ENCODE measurements at regions not wholly inside any gene's neighbourhood (a gene's known extent, or its start where the extent isn't known, plus 50 kb on each side); places are given as distances from the start of the nearest gene placed in this dataset.
"Not testable (repeated sequence)": the region's sequence is repeated elsewhere in the genome, so short reads cannot be mapped to it uniquely, and the experiment has no call there.

DNA sequence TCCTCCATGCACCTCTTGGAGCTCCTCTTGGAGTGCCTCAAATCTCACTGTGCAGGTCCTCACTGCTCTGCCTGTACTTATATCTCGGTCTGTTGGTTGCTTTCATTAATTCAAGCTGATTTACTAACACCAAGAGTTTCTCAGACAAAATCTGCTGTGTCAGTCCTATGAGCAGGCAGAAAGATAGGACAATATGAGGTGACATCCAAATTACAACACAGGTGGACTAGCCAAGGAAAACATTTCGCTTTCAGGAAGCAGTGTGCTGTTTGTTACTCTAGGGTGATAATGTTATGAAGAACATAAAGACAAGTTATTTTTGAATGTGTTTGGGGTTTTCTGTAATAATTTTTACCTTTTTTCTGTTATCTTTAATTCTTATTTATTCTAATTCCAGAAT, 264.1 kb upstream of the ANKH start:
- DNase-seq (ENCODE audit: extremely low read depth in 1 of 11, low read depth in 9 of 11, low spot score in 4 of 11) = no peak

DNA sequence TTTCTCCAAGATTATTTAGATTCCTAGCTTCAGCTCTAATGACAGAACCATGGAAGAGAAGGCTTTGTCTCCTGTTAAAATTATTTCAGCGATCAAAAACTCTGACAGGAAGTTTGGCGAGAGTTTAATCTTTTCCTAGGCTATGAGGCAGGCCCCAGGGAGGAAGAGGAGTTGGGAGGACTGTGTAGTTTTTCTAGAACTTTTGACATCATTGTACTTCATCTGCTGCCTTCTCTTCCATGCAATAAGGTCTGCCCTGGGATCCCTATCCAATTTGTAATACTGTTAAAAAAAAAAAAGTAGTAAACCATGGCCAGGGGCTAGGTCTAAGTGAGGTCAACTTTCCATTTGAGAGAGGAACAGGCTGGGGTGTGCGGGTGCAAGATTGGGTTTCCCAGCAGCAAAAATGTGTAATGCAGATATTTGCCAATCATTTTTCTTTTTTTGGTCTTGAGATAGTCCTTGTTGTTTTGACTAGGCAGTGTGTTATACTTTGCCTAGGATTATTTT, 261.9 kb upstream of the ANKH start:
- no peak for DNase-seq (ENCODE audit: extremely low read depth in 1 of 11, low read depth in 9 of 11, low spot score in 4 of 11)

DNA sequence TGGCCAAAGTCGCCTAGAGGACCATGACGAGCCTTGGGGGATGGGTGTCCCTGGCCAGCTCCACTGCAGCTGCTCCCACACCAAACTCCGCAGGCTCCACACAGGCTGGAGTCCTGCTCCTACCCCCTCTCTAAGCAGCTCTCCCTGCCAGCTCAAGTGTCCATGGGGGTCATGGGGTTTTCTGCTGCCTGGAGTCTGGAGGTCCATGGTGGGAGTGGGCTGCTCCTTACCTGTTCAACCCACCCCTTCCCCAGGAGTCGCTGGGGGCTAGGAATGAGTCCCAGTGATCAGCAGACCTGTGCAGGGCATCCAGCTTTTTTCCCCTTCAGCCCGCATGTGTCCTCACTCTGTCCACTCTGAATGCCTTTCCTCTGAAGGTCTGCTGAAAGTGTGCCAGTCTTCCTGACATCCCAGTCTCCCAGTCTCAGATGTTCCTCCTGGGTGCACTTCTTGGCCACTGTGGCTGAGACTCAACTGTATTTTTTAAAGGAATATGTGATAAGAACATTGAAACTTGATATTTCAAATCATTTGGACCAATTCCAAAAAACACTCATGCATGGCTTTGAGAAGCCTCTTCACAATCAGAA, 261.3 kb upstream of the ANKH start:
- DNase-seq (ENCODE audit: extremely low read depth in 1 of 11, low read depth in 9 of 11, low spot score in 4 of 11) = no peak

DNA sequence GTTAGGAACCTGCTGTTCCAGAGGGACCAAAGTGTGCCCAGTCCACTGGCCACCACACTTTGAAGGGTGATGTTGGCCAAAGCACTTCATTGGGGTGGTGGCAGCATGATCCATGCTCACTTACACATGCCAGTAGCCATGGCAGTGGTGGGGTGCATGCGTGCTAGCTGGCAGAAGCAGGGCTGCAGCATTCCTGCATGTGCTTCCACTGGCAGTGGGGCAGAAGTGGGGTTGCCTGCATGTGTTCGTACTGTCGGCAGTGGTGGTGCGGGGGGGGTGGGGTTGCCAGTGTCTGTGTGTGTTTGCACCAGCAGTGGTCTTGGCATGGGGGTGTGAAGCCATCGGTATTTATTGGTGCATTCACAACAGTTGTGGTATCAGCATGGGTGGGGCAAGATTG, 260.3 kb upstream of the ANKH start:
- no peak for DNase-seq (ENCODE audit: extremely low read depth in 1 of 11, low read depth in 9 of 11, low spot score in 4 of 11)

DNA sequence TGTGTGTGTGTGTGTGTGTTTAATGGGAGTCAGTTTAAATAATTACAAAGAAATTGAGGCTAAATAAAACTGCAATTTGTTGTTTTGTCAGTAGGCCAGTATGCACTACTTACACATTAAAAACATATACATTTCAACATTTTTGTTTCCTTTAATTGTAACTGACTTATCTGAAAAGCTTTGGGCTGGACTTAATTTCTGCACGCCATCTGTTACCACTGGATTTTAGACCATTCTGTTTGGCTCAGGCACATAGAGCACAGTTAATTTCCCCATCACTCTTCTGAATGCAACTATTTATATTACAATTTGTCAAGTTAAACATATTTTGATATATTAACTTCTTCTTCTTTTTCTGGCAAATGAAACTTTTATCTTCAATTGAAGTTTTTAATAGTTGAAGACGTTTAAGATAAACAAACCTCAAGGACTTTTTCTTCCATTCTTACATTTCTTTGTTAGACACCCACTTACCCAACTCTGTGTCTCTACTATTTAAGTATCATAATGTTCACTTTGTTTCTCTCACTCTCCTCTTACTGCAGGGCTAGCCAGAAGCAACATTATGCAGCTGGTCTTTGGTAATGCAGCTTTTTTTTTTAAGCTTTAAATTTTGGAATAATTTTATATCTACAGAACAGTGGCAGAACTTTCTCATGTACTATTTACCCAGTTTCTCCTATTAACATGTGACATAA, 253.4 kb upstream of the ANKH start:
- no peak for DNase-seq (ENCODE audit: extremely low read depth in 1 of 11, low read depth in 9 of 11, low spot score in 4 of 11)

DNA sequence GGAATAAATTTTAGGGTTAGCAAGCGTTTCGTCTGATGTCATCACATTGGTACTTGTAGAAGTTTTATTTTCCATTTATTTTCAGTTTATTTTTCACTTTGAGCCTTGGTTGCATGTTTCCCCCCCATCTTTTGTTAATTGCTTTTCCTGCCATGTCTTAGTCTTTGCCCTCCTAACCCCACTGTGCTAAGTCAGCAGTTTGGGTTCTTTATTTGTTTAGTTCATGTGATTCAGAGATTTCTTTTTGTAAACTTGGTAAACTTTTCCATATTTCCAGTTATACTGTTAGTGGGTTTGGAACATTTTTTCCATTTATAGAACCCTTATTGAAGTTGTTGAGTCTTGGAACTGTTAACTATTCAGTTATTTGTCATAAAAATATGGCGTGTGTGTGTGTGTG, 252.9 kb upstream of the ANKH start:
- no peak for DNase-seq (ENCODE audit: extremely low read depth in 1 of 11, low read depth in 9 of 11, low spot score in 4 of 11)

DNA sequence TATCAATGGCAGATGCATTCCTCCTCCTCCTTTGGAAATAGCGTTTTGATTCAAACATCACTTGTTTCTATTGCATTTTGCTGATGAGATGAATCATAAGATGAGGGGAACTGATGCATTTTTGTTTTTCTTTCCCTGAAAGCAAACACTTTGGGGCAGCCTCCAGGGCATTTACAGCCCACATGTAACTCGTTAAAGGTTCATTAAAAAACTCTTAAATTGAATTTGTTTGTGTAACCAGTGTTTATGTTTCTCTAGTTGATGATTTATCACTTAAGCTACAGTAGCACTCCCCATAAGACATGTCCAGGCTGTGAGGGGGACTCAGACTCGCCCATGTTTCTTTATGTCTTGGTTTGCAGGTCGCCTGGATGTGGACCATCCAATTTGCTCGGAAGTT, 246.1 kb upstream of the ANKH start:
- peak in 2 of 11 donors; percentile 27 to 38 for DNase-seq (ENCODE audit: extremely low read depth in 1 of 11, low read depth in 9 of 11, low spot score in 4 of 11)

DNA sequence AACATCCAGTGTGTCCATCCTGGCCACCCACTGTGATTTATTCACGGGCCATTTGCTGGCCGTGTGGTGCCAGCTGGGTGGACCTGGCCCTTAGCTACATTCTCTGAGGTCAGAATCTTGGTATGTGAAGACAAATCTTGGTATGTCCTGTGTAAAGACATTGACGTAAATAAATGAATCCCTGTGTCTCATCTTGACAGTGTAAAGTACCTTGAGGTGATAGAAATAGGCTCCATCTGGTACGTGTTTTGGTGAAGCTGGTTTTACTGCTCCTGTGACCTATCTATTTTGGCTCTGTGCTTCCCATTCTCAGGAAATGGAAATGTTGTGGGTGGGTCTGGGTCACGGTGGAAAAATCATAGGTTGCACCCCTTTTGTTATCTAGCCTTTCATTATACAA, 245.4 kb upstream of the ANKH start:
- no peak for DNase-seq (ENCODE audit: extremely low read depth in 1 of 11, low read depth in 9 of 11, low spot score in 4 of 11)

DNA sequence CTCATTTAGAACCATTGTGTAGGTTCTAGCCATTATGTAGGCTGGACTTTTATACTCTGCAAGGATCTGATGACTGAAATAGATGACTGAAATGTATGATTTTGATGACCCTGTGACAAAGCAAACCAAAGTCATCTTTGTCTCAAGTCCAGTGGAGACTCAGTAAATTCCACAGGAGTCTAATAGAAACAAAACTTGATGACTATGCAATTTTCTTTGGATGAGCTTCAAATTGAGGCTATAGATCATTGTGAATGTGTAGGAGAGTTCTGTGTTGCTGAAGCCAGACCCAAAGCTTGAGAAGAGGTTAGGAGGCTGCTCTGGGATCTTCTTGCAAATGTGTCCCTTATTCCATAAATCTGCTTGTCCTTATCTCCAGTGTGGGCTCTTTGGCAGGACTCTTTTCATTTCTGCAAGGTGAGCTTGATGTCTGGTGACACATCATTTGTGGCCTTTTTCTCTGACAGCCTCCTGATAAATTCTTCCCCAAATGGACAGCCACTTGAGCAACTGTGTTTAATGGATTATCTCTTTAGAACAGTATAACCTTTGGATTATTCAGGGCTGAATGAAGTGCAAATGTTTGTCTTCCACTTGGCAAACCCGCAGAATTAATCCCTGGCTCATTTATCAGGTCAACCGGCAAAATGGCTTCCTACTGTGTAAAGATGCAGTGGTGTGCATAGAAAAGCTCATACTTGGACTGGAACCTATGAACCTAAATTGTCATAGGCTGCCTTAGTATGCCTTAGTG, 235.1 kb upstream of the ANKH start:
- no peak for DNase-seq (ENCODE audit: extremely low read depth in 1 of 11, low read depth in 9 of 11, low spot score in 4 of 11)

DNA sequence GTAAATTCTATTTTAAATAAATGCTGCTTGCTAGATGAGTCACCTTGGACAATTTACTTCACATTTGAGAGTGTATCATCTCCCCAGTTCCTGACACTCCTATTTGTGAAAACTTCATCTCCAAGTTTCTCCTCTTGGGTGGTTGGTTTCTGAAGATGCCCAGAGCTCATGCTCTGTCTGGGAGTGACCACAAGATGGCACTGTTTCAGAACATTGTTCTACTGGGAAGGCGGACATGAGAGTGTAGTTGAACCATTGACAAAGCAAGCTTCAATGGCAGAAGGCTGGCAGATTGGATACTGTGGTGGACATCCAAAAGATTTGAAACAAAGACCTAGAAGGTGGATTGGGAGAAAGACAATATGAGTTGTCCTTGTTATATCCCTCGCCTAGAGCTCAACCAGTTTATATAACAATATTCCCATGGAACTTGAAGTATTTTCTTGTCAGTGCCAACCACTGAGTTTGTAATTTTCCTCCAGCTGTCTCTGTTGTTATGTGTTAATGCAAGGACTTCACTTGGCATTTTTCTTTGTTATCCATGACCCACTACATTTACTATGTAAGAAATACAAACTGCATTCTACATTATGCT, 234.3 kb upstream of the ANKH start:
- peak in 3 of 11 donors; percentile 31 to 49 (median 42) for DNase-seq (ENCODE audit: extremely low read depth in 1 of 11, low read depth in 9 of 11, low spot score in 4 of 11)

DNA sequence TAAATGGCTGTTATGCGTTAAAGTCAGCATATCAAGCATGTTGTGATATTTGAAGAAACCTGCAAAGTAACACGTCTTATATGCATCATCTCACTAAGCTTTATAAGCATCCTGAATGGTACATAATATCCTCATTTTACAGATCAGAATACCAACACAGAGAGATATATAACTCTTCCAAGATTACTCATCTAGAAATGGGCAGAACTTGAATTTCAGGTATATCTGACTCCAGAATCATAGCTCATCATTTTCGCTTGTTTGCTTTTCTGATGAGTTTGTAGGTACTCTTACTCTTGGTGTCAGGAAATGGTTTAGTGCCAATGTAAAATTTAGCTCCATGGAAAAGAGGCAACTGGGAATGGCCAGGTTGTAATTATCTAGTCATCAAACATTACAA, 232.3 kb upstream of the ANKH start:
- DNase-seq (ENCODE audit: extremely low read depth in 1 of 11, low read depth in 9 of 11, low spot score in 4 of 11) = no peak

DNA sequence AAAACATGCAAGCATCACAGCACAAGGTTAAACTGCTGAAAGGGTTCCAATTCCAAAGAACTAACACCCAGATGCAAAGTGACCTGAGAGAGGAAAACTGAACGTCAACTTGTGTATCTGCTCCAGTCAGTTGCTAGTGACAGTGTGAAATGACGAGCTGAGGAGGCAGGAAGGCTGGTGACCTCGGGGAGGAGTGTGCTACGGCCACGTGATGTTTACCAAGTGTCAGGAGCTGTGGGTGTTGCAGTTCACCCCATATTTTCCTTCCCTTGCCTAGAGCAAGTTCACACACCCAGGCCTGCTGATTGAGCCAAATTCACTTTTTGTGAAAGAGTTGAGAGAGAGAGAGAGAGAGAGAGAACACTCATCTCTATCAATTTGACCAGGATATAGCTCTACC, 231.6 kb upstream of the ANKH start:
- DNase-seq (ENCODE audit: extremely low read depth in 1 of 11, low read depth in 9 of 11, low spot score in 4 of 11) = no peak

DNA sequence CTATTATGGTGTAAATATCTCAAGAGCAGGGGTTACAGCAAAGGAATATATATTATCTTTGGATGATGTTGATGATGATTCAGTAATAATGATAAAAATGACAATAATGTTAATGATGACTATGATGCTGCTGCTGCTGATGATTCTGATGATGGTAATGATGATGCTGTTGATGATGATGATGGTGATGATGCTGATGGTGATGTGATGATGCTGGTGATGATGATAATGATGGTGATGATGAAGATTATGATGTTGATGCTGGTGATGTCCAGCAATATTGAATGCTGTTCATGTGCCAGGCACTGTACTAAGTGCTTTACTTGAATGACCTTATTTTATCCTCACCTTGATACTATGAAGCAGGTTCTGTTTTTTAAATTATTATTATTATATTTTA, 226.0 kb upstream of the ANKH start:
- DNase-seq (ENCODE audit: extremely low read depth in 1 of 11, low read depth in 9 of 11, low spot score in 4 of 11) = no peak

DNA sequence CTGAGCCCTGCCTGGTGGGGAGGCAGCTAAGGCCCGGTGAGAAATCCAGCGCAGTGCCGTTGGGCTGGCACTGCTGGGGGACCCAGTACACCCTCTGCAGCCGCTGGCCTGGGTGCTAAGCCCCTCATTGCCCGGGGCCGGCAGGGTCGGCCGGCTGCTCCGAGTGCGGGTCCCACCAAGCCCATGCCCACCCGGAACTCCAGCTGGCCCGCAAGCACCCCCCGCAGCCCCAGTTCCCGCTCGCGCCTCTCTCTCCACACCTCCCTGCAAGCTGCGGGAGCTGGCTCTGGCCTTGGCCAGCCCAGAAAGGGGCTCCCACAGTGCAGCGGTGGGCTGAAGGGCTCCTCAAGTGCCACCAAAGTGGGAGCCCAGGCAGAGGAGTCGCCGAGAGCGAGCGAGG, 225.1 kb upstream of the ANKH start:
- DNase-seq (ENCODE audit: extremely low read depth in 1 of 11, low read depth in 9 of 11, low spot score in 4 of 11) = not testable (repeated sequence)

DNA sequence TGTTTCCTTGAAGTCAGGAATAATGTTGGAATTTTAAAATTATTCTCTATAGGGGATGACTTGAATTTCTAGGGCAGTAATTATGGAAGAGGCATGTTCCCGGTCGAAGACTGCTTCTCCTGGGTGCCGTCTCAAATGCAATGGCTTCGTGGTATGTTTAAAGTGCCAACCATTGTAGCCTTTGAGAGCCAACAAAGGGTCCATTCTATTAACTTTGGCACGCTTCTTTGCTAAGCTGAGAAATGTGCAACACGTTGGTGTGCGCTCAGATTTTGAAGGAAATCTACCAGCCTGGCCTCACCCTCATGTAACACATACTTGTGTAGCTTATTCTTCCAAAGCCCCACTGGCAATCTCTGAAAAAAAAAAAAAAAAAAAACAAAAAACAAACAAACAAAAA, 221.2 kb upstream of the ANKH start:
- DNase-seq (ENCODE audit: extremely low read depth in 1 of 11, low read depth in 9 of 11, low spot score in 4 of 11) = no peak

DNA sequence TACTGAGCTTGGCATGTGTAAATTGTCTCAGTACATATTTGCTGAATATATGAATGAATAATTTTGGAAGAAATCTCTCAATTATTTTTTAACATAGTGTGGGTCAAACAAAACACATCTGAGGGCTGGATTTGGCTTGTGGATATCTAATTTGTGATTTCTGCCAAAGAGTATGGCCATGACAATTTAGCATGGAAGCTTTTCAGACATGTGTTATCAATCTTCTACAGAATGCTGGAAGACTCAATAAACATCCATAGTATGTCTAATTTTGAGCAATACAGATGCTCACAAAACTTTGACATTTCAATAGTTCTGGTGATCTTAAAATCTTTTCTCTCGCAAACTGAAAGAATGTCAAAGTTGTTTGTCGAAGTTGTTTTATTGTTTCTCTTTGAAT, 214.1 kb upstream of the ANKH start:
- DNase-seq (ENCODE audit: extremely low read depth in 1 of 11, low read depth in 9 of 11, low spot score in 4 of 11) = no peak

DNA sequence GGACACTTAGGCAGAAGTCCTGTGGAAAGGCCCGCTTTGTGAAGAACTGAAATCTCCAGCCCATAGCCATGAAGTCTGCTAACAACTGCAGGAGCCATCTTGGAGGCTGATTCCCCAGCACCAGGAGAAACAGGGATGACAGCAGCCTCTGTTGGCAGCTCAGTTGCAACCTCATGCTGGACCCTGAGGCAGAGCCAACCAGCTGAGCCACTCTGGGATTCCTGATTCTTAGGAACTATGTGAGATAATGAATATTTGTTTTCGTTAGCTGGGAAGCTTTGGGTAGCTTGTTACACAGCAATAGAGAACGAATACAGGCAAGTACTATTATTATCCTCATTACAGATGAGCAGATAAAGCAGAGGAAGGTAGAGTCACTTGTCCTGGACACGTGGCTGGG, 210.5 kb upstream of the ANKH start:
- DNase-seq (ENCODE audit: extremely low read depth in 1 of 11, low read depth in 9 of 11, low spot score in 4 of 11) = no peak

DNA sequence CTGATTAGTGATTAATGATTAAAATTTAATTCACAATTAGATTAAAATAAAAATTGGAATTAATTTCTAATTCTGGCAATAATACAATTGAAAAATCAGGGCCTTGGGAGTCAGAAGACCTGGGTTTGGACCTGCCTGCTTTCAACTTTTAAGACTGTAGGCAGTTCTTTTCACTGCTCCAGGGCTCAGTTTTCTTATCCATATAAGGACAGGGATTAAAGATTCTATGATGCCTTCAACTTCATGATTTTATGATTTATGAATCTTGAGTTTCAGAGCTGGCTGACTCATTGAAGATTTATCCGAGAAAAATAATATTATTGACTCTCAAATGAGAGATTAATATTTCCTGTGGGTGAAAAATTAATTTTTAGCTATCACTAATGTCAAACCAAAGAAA, 208.6 kb upstream of the ANKH start:
- DNase-seq (ENCODE audit: extremely low read depth in 1 of 11, low read depth in 9 of 11, low spot score in 4 of 11) = no peak

DNA sequence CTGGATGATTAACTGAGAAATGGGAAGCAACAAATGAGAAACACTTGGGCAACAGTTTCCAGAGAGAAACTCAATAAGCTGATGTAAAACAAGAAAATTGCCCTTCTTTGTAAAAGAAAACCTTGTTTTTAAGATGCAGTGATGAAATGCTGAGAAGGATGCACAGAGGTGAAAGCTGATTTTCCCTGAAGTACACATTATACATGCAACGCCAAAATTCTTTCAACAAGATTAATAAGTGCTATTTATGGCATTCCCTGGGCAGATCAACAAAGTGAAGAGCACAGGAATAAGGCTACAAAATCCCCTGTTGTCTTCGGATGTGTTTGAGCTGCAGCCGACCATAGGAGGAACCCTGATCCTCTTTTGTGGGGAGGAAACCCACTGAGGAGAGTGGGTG, 208.0 kb upstream of the ANKH start:
- no peak for DNase-seq (ENCODE audit: extremely low read depth in 1 of 11, low read depth in 9 of 11, low spot score in 4 of 11)

DNA sequence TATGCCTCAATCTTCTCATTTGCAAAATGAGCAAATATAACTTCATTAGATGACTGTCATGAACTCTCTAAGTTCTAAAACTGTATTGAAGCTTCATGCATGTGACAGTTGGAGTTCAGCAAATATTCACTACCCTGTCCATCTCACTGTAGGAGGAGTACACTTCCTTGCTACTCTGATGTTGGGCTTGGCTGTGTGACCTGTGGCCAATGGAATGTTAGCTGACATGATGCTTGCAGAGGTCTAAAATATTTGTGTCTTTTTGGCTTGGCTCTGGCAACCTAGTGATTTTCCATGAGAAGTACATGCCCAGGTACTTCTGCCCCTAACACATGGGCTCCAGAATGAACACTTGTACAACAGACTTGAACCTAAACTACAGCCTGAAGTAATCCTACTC, 203.1 kb upstream of the ANKH start:
- no peak for DNase-seq (ENCODE audit: extremely low read depth in 1 of 11, low read depth in 9 of 11, low spot score in 4 of 11)

Measured in renal cortex interstitium (tissue), 11 donors.